ENCODE measurements at regions not wholly inside any gene's neighbourhood (a gene's known extent, or its start where the extent isn't known, plus 50 kb on each side); places are given as distances from the start of the nearest gene placed in this dataset.

DNA sequence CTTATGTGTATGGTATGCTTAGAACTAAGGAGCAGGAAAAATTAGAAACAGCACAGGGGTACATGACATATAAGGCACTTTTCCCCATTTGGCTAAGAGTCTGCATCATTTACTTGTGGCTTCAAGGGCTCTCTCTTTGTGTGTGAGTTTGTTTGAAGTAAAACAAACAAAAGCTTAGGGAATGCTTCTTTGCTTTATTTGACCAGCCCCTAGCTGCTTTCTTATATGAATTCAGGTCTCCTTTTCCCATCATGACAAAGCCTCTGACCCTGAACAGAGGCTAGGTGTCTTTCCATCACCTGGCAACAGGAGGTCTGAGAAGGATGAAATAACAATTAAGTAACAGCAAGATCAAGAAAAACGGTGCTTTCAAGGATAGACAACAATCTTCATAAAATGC, 643.8 kb upstream of the ADGRL2 start:
- no peak for DNase-seq (ENCODE audit: low read depth)

DNA sequence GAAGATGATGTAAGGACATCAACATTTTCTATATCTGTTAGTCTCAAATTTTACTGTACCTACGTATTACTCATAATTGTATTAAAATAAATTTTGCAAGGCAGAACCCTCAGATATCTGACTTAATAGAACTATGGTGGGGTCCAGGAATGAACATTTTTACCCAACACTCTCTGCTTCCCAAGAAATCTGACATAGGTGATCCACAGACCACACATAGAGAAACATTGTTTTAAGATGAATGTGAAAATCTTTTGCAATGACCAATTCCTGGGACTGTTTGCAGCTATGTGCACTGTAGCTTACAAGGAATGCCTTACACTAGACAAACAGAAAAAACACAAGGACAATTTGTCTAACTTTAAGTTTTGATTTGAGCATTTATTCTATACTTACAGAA, 645.6 kb upstream of the ADGRL2 start:
- DNase-seq (ENCODE audit: low read depth): peak; percentile 71

DNA sequence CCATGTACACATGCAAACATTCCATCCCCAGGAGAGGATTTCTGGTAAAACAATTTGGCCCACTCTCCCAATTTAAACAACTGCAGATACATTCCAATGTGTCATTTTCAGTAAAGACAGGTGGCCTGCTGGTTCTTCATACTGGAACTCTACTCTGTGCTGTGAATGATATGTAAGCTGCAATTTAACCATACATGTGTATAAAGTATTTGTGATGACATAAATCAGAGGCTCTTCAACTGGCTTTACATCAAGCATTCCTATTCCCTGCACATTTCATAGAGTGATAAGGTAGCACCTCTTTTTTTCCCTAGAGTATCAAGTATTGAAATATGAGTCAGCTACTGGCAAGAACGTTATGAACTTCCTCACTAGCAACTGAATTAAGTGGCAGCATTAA, 649.5 kb upstream of the ADGRL2 start:
- no peak for DNase-seq (ENCODE audit: low read depth)

DNA sequence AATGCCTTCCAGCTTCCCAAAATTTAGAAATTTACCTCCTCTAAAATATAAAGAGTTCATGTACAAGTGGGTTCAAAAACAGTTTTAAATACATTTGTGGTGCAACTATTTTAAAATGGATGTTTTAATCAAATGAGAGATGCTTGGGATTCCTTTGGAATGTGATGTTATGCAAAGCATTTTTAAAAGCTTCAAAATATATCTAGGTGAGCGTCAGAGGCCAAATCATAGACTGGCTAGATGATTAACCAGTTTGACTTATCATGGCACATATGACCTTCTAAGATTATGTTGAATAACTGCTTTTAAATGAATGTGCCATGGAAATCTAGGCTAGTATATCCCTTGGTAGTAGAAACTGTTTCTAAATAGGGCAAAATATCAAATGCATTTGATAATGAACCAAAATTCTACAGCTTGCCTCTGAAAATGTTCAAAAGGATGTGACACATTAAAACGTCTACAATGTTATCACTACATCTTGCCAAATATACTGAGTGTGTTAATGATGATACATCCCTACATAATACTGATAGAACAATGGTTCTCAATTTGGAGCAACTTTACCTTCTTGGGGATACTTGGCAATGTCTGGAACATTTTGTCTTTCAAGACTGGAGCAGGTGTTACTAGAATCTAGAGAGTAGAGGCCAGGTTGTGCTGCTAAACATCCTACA, 650.9 kb upstream of the ADGRL2 start:
- no peak for DNase-seq (ENCODE audit: low read depth)

DNA sequence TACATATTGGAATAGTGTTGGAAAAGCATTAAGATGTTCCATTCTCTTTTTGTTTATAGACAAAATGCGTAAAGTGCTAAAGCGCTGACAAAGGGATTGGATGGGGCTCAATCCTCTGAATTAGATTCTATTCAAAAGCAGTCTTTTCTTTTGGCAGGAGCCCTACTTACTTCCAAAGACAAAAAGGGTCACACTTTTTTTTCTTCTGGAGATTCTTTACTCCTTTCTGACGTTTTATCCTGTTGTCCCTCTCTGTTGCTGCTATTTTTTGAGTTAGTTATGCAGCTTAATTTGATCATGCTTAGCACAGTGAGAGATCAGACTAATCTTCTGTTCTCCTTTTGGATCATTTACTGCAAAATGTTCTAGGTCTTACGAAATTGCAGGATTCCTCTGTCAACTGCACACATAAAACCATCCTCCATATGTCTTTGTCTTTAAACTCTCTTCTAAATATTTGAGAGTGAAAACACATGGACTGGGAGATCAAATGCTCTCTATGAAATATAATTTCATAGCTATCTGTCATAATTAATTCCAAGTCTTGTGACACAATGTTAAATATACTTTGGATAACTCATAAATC, 656.4 kb upstream of the ADGRL2 start:
- DNase-seq (ENCODE audit: low read depth): no peak

DNA sequence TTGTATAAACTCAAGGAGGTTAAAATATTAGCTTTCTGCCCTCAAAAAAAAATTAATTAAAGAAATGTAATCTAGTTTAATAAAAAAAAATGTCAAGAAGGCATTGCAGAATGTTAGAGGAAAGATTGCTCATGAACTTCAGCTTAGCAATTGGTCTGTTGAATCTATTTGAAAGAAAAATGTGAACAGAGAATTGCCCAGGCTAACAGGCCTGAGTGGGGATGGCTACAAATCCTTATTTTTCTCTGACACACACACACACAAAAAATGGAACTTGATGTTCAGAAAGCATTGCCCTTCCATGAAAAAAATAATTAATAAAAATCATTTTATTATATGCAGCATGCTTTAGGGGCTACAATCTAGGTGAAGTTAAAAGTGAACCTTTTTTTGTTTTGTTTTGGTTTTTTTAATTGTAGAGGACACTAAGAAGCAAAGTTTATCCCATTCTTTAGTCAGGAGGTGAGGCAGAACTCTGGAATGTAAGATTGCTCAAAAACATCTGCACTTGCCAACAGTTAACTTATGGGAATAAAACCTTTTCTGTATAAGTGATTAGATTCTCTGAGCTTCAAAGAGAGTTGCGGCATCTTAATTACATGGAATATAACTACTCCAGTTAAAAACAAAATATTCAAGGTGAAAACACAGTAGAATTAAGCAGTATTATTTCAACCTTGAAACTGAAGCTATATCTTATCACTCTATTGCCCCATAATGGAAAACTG, 658.5 kb upstream of the ADGRL2 start:
- DNase-seq (ENCODE audit: low read depth): no peak

DNA sequence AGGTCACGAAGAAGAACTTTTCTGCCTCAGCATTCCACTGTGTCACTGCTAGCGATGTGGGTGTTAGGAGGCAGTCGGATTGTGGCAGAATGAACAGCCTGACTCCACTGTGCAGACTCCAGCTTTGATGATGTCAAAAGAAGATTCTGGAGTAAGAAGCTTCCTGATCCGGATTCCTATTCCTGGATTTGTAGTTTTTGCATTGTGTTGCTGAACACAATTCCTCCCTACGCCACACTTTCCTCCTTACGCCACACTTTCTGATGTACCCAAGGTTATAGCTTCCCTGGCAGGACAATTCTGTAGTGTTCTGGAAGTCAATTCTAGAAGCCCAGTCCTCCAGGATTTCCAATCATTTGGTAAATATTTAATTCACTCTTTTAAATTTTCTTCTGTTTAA, 665.2 kb upstream of the ADGRL2 start:
- DNase-seq (ENCODE audit: low read depth): no peak

DNA sequence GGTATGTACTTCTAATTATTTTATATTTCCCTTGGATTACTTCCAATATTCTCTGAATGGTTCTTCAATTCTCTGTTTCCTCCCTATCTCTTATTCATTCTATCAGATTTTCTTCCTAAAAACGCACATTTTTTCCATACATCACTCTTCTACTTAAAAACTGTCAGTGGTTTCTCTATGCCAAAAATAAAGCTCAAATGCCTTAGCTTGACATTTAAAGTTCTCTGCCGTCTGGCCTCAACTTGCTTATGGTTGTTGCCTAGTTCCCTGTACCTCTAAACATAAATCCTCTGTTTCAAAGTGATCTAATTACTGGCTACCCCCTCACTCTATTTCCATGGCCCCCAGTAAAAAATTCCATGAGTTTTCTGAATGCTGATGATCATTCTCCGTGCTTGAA, 671.0 kb upstream of the ADGRL2 start:
- DNase-seq (ENCODE audit: low read depth): no peak

DNA sequence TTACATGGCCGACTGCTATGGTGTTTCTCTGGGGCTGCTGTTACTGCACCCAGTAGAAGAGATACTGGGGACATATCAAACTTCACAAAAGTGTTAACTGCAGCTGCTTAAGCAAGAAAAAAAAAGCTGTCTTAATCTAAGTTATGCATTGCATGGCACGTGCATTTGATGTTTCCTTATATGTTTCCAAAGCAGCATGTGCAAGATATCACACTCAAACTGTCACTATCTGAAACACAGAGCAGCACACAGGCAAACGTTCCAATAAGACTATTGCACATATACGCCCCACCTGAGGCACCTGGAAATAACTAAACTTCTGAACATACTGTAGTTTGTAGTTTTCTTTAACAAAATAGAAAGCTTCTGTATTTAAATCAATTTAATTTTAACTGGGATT, 671.4 kb upstream of the ADGRL2 start:
- no peak for DNase-seq (ENCODE audit: low read depth)

DNA sequence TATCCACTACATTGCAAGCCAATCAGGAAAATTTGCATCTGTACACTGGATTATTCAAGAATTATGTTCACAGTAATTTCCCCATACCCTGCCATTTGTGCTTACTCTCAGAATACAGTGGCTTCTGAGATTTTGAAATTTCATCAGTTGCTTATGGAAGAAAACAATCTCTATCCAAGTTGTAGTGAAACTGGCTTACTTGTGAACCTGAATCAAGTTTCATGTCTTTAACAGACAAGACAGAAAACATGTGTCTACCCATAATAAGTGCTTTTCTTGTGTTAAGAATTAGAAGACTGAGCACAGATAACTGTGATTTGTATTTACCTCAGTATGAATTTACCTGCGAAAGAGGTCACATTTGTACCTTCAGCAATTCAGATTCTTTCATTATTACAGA, 672.7 kb upstream of the ADGRL2 start:
- DNase-seq (ENCODE audit: low read depth): no peak

DNA sequence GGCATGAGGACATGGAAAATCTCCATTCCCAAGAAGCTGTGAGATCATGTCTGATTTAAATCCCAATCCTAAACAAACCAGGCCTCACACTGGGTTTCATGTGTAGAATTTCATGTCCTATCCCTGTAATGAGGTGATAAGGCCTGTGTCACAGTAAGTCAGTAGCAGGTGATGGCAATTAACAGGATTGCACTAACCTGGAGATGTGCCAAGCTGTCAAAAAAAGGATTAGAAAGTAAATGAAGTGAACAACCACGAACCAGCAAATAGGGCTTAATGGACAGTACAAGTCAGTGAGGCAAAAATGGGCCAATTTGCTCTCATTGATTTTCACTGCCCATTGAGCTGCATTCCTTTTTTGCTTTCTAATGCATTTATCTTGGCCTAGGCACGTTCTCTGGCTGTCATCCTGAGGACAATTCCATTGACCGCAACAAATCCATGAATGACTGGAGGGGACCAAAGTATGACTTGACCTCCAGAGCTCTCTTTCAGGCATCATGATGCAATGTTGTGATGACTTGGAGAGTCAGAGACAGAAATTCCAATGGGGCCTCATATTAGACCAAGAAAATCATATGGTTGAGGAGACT, 673.6 kb upstream of the ADGRL2 start:
- no peak for DNase-seq (ENCODE audit: low read depth)

DNA sequence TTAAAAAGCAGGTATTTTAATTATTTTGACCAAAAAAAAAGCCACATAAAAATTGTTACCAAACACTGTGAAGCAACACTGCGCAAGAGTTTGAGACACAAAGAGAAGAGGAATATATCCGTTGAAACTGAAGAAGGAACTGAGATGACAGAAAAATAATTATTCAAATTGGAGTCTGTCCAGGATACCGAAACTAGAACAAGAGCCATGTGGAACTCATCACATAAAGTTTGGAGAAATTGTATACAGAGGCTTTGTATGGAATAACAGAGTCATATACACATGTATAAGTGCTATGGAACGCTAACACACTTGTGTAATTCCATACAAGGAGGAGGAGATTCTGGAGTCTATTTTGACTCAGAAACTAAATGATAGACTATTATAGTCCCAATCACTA, 675.1 kb upstream of the ADGRL2 start:
- DNase-seq (ENCODE audit: low read depth): no peak

DNA sequence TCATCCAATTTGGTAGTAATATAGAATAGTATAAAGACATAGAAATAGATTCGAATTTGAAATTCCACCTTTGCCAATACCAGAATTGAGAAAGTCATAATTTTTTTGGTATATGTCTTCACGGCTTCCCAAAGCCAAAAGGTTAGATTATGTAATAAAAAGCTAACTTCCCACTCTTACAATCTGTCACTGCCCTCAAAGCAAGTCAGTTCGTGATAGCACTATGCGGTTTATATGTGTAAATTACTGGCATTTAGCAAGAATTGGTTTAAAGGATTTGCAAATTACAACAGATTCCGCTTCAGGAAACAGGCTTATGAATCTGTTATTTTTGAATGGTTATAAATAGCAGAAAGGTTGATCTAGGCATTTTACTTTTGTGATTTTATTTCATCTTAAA, 679.4 kb upstream of the ADGRL2 start:
- DNase-seq (ENCODE audit: low read depth): no peak

DNA sequence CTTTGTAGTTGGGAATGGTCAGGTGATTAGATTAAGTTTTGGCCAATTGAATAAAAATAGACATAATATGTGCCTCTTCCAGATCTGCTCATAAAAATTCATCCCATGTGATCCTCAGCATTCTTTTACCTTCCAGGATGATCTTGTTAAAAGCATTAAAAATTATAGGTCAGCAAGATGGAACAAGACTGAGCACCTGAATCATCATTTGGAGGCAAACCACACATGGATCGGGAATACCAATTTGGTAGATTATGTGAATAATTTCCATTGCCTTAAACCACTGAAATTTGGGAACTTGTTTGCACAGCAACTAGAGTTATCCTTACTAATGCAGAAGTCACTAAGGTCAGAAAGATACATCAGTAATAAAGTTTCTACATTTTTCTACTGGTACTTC, 681.4 kb upstream of the ADGRL2 start:
- no peak for DNase-seq (ENCODE audit: low read depth)

DNA sequence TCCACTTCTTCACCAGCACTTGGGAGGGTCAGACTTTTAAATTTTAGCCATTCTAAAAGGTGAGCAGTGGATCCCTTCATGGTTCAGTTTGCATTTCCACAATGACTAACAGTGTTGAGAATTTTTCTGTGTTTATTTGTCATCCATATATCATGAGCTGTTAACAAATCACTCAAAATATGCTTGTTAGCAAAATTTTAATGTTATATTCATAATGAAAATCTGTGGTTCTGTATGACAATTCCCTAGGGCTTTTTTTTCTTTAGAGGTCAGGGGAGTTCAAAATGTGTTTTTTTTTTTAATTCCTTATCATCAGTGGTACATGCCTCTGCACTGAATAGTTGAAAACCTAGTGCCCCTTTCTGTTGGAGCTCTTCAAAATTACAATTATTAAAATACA, 682.2 kb upstream of the ADGRL2 start:
- DNase-seq (ENCODE audit: low read depth): no peak

DNA sequence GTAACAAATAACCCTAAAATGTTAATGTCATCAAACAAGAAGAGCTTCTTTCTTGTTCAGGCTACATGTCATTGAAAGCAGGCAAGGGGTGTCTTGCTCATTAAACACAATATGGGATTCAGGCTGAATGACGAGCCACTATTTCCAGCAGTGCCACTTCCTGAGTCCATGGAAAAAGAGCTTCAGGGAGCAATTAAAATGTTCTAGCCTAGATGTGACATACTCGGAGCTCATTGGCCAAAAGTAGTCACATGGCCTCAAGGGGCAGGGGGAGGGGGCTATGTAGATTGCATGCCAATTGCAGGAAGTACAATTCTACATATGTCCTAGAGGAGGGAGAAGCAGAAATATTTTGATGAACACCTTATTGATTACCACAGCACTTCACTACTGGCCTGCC, 685.3 kb upstream of the ADGRL2 start:
- DNase-seq (ENCODE audit: low read depth): no peak

DNA sequence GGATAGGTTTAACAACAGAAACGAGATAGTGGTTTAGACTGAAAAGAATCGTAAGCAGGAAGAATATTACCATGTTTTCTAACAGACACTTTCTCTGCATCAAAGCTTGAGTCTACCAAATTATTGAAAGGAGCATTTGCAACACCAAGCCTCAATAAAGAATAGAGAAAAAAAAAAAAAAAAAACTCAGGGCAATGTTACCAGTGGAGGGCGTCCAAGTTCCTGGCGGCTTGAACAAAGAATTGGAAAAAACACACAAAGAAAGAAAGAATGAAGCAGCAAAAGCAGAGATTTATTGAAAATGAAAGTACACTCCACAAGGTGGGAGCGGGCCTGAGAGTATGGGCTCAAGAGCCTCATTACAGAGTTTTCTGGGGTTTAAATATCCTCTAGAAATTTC, 686.5 kb upstream of the ADGRL2 start:
- DNase-seq (ENCODE audit: low read depth): no peak

DNA sequence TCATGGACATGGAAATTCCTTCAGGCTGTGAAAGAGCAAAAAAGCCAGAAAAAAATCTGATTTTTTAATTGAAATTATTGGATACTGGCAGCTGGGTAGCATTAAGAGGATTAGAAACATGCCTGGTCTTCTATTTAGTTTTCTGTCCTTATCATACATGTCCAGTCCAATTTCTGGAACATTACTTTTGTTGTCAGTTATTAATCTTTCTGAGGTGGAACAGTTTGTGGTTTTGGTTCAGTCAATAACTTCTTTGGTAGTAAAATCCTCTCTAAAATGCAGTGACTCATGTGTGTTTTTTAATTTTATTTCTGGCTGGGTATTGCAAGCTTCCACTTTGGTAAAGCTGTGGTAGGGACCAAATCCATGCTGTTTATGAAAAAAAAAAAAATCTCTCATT, 687.0 kb upstream of the ADGRL2 start:
- DNase-seq (ENCODE audit: low read depth): peak; percentile 22

DNA sequence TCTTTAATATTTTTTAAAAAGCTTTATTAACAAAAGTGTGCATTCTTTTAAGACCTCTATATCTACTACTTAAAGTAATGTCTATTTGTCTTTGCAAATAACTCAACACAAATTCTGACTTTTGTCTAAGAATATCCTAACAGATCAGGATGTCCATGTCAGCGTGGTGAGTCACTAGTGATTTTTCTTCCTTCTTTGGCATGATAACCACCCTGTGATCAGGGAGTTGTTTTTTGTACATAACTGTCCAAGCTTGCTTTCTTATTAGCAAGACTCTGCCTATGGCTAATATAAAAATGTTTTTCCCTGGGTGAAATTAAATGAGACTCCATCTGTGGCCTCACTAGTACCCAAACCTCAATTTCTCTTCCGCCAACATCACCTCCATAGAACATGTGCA, 688.9 kb upstream of the ADGRL2 start:
- DNase-seq (ENCODE audit: low read depth): peak; percentile 65

DNA sequence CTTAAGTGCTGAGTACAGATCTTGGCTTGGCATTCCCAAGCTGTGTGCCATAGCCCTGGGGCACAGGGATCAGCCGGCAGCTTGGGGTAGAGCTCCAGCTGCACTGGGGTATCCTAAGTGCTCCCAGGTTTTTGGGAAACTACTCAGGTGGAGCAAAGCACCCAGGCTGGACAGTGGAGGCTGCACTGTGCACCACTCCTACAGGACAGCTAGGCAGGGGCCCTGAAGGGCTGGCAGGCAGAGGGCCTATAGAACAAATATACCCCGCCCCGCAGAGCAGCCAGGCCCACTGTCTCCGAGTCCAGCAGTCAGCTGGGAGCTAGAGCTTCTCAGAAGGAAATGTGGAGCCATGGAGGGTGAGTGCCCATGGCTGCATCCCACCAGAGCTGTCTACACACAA, 691.7 kb upstream of the ADGRL2 start:
- DNase-seq (ENCODE audit: low read depth): no peak

DNA sequence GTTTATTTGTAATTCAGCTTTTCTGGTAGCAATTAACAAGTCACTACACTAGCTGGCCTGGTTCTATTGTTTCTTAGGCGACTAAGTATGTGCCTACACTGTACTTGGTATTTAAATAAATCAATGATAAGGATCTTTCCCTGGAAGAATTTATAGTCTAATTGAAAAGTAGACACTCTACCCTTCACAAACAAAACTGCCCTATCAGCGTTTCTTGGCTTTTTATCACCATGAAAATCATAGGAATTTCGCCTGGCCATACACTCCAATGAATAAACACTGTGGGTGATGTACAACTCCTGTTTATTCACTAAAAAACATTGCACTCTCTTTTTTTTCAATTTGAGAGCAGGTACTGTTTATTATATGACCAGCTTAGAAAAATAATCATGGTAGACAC, 702.9 kb upstream of the ADGRL2 start:
- DNase-seq (ENCODE audit: low read depth): no peak

DNA sequence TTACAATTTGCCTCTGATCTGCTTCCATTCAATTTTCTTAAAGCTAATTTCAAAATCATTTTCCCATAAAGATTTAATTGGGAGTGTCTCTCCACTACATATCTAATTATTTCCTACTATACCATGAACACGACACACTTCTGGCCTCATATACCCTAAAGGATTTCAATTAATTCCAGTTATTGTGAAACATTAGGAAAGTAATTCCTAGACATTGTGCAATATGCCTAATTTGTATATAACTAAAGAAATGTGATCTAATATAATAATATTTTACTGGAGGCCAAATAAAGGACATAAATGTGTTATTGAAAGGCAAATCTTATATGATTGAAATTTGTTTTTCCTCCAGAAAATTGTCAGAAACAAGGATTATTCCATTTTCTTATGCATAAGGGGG, 727.2 kb upstream of the ADGRL2 start:
- DNase-seq (ENCODE audit: low read depth): no peak
